CD4-positive, CD25-positive, alpha-beta regulatory T cell (primary cell): ENCODE measurements at regions not wholly inside any gene's neighbourhood (a gene's known extent, or its start where the extent isn't known, plus 50 kb on each side); places are given as distances from the start of the nearest gene placed in this dataset.

Experiments used
- ATAC-seq, 2 donors: fragments of 150-1000 bp; cut with Tn5 transposase; one replicate each; pipeline ENCODE4 v1.10.0; 2021; ENCODE audit warnings: low read depth in 2 of 2, moderate number of reproducible peaks in 2 of 2, moderate library complexity in 1 of 2
- DNase-seq, 3 donors: peaks; one replicate each; pipeline versions ENCODE4 v3.0.0 to v3.0.0-alpha.2; 2012 to 2022; ENCODE audit warnings: mixed read lengths in 1 of 3
- H3K27ac ChIP-seq: one replicate; pipeline ENCODE4 v1.7.0; 2013; ENCODE audit warnings: mild to moderate bottlenecking, low read length; ENCODE audit not compliant: insufficient read depth, poor library complexity, severe bottlenecking
- H3K27me3 ChIP-seq: one replicate; pipeline ENCODE4 v1.7.0; 2013; ENCODE audit warnings: low read length; ENCODE audit not compliant: control insufficient read depth, insufficient read depth
- H3K36me3 ChIP-seq: one replicate; pipeline ENCODE4 v1.7.0; 2013; ENCODE audit warnings: mild to moderate bottlenecking, low read length, moderate library complexity; ENCODE audit not compliant: control insufficient read depth, insufficient read depth
- H3K4me1 ChIP-seq: 2 replicates; pipeline ENCODE4 v1.7.0; 2013; ENCODE audit warnings: mild to moderate bottlenecking, low read length; ENCODE audit not compliant: insufficient read depth, control insufficient read depth, poor library complexity, severe bottlenecking
- H3K4me3 ChIP-seq: one replicate; pipeline ENCODE4 v1.7.0; 2013; ENCODE audit warnings: low read depth, mild to moderate bottlenecking, low read length, moderate library complexity
- H3K9me3 ChIP-seq, 2 experiments: 1 replicate in 1 of 2; 2 replicates in 1 of 2; pipeline ENCODE4 v1.7.0; 2013; ENCODE audit warnings: low read length in 2 of 2, mild to moderate bottlenecking in 1 of 2, moderate library complexity in 1 of 2; ENCODE audit not compliant: control insufficient read depth in 2 of 2
- H3K27ac Mint-ChIP-seq, 3 donors: one replicate each; pipeline ENCODE4 v1.8.0; 2020 to 2022; ENCODE audit warnings: mild to moderate bottlenecking in 3 of 3, mixed read lengths in 3 of 3, moderate library complexity in 2 of 3
- H3K27me3 Mint-ChIP-seq: one replicate; pipeline ENCODE4 v1.8.0; 2022; ENCODE audit warnings: mild to moderate bottlenecking, mixed read lengths
- H3K36me3 Mint-ChIP-seq: one replicate; pipeline ENCODE4 v1.8.0; 2020; ENCODE audit warnings: mixed read lengths
- H3K4me1 Mint-ChIP-seq, 4 donors: one replicate each; pipeline ENCODE4 v1.8.0; 2020 to 2022; ENCODE audit warnings: mixed read lengths in 4 of 4, mild to moderate bottlenecking in 1 of 4
- H3K4me3 Mint-ChIP-seq, 4 donors: one replicate each; pipeline ENCODE4 v1.8.0; 2020 to 2022; ENCODE audit warnings: mild to moderate bottlenecking in 4 of 4, mixed read lengths in 4 of 4, moderate library complexity in 3 of 4
- H3K9me3 Mint-ChIP-seq, 7 donors: one replicate each; pipeline ENCODE4 v1.8.0; 2020 to 2022; ENCODE audit warnings: mixed read lengths in 7 of 7, mild to moderate bottlenecking in 3 of 7, moderate library complexity in 2 of 7

DNA sequence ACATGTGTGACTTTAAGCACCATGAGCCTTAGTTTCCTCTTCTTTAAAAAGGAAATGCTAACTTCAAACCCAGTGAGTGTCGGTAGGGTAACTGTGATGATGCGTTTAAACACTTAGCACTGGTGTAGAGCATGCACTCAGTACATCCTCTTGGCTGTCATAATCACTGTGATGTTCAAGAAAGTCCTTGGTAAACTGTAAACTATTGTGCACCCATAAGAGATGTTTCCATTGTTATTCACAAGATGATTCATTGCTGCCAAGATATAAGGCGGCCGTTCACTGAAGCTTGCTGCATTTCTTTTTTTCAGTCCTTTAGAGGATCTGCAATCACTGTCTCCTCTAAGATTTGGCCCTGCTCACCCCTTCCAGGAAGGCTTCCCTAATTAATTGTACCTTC lies 61.8 kb upstream of the DAB1 start:
- no peak overlapping the region for H3K4me3 Mint-ChIP-seq
- no peak overlapping the region for H3K27ac Mint-ChIP-seq
- peaks cover 0 to 6% (median 4%) of the 10 kb centered on the region in 7 donors for H3K9me3 Mint-ChIP-seq
- Histone ChIP-seq H3K4me3 (no peak overlapping the region), H3K9me3 (no peaks in the 10 kb centered on the region), H3K27ac (no peak overlapping the region), H3K36me3 (no peaks in the 10 kb centered on the region), H3K27me3 (no peaks in the 10 kb centered on the region), H3K4me1 (no peaks in the 10 kb centered on the region)
- no peak for DNase-seq
- H3K36me3 Mint-ChIP-seq: no peaks in the 10 kb centered on the region
- ATAC-seq: no peak
- no peaks in the 10 kb centered on the region for H3K4me1 Mint-ChIP-seq
- no peaks in the 10 kb centered on the region for H3K27me3 Mint-ChIP-seq

DNA sequence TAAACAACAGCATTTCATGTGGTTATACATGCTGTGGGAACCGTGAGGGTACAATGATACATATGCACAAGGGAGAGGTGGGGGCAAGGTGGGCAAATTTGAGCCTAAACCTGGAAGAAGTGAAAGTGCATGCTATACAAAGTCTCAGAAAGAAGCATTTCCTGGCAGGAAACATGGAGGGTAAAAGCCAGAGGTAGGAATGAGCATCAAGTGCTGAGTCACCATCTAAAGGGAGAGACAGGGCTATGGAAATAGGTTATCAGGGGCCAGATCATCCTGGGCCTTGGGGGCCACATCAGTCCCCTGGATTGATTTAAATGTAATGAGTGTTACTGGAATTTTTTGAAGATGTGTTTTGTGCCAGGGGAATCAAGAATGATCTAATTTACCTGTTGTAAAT lies 60.1 kb upstream of the DAB1 start:
- Histone ChIP-seq H3K27me3 (no peaks in the 10 kb centered on the region), H3K9me3 (no peaks in the 10 kb centered on the region), H3K27ac (no peak overlapping the region), H3K4me1 (no peaks in the 10 kb centered on the region), H3K36me3 (no peaks in the 10 kb centered on the region), H3K4me3 (no peak overlapping the region)
- H3K4me1 Mint-ChIP-seq: no peaks in the 10 kb centered on the region
- no peaks in the 10 kb centered on the region for H3K27me3 Mint-ChIP-seq
- DNase-seq (no peak), ATAC-seq (no peak)
- H3K9me3 Mint-ChIP-seq: peaks cover 0 to 6% (median 4%) of the 10 kb centered on the region in 7 donors
- no peak overlapping the region for H3K4me3 Mint-ChIP-seq
- H3K27ac Mint-ChIP-seq: no peak overlapping the region
- H3K36me3 Mint-ChIP-seq: no peaks in the 10 kb centered on the region

DNA sequence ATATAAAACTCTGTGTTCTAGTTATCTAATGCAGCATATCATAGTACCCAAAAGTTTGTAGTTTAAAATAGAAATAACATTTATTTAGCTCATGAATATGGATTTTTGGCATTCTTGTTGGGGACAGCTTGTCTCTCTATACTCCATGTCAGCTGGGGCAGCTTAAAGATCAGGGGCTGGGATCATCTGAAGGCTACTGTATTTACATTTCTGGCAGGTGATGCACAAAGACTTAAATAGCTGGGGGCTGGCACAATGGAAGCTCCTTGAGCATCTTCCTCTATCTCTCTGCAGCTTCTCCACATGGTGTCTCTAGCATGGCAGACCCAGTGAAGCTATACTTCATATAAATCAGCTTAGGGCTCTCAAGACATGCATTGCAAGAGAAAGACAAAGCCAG lies 55.6 kb upstream of the DAB1 start:
- no peaks in the 10 kb centered on the region for H3K9me3 ChIP-seq
- H3K27me3 ChIP-seq: no peaks in the 10 kb centered on the region
- no peaks in the 10 kb centered on the region for H3K4me1 Mint-ChIP-seq
- H3K36me3 ChIP-seq: no peaks in the 10 kb centered on the region
- no peaks in the 10 kb centered on the region for H3K36me3 Mint-ChIP-seq
- no peak for DNase-seq
- peaks cover 0 to 5% (median 0%) of the 10 kb centered on the region in 7 donors for H3K9me3 Mint-ChIP-seq
- H3K27ac Mint-ChIP-seq: no peak overlapping the region
- ATAC-seq: no peak
- H3K27me3 Mint-ChIP-seq: no peaks in the 10 kb centered on the region
- no peak overlapping the region for H3K27ac ChIP-seq
- H3K4me1 ChIP-seq: no peaks in the 10 kb centered on the region
- H3K4me3 ChIP-seq: no peak overlapping the region
- H3K4me3 Mint-ChIP-seq: no peak overlapping the region

DNA sequence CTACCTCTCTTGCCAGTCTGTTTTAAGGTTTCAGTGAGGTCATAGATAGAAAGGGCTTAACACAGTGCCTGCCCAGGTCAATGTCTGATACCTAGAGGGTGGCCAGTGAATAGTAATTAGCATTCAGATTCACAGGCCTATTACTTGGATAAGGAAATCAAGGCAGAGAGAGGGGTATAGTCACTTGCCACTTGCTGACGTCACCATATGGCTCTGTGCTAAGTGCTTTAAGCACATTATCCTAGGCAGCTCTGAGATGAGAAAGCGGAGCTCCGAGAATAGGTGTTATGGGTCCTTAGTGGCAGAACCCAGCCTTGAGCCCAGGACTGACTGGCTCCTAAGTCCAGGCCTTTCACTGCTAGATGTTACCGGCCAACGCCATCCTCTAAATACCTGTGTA lies 51.5 kb upstream of the DAB1 start:
- no peaks in the 10 kb centered on the region for H3K36me3 Mint-ChIP-seq
- no peak for ATAC-seq
- H3K27ac ChIP-seq: no peak overlapping the region

DNA sequence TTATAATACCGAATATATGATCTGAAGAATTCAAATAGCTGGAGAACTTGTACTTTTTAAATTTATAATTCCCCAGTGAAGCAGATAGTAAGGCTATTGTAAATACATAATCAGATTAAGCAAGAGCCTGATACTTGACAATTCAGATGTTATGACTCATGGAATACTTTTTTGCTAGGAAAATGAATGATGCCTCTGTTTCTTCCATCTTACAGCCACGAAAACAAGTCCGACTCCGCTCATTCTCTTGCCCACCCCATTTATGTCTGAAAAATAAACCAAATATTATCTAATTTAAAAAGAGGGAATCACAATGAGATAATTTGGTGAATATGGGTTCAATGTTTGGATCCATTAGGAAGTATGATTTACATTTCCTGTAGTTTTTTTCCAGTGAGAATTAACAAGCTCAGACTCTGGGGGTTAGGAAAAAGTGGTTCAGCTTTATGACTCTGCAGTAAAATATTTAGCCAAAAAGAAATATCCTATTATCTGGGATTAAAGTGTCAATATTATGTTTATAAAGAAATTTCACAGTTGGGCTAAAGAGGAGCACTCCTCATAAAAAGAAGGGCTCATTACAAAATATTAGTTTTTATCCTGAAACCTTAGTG lies 50.4 kb upstream of the DAB1 start:
- Mint-ChIP-seq H3K9me3 (peaks cover 0 to 2% (median 0%) of the 10 kb centered on the region in 7 donors), H3K36me3 (no peaks in the 10 kb centered on the region), H3K27me3 (no peaks in the 10 kb centered on the region), H3K4me1 (no peaks in the 10 kb centered on the region), H3K4me3 (no peak overlapping the region), H3K27ac (no peak overlapping the region)
- Histone ChIP-seq H3K36me3 (no peaks in the 10 kb centered on the region), H3K4me1 (no peaks in the 10 kb centered on the region), H3K27ac (no peak overlapping the region), H3K27me3 (no peaks in the 10 kb centered on the region), H3K9me3 (no peaks in the 10 kb centered on the region), H3K4me3 (no peak overlapping the region)
- no peak for DNase-seq
- ATAC-seq: no peak

More for the DNA sequence above, 51.5 kb upstream of the DAB1 start:
- no peak for DNase-seq
- Mint-ChIP-seq H3K9me3 (peaks cover 0 to 2% (median 0%) of the 10 kb centered on the region in 7 donors), H3K4me3 (no peak overlapping the region), H3K27me3 (no peaks in the 10 kb centered on the region), H3K4me1 (no peaks in the 10 kb centered on the region), H3K27ac (no peak overlapping the region)
- Histone ChIP-seq H3K9me3 (no peaks in the 10 kb centered on the region), H3K4me1 (no peaks in the 10 kb centered on the region), H3K27me3 (no peaks in the 10 kb centered on the region), H3K36me3 (no peaks in the 10 kb centered on the region), H3K4me3 (no peak overlapping the region)
